H1 (cell line): ENCODE measurements at regions not wholly inside any gene's neighbourhood (a gene's known extent, or its start where the extent isn't known, plus 50 kb on each side); places are given as distances from the start of the nearest gene placed in this dataset.

ENCODE experiments used
- CTCF ChIA-PET: fragments of 300-600 bp; sonication (Branson Sonifier 250); formaldehyde crosslinking; loops from one replicate; lab custom pipeline; 2021; ENCODE audit not compliant: partially characterized antibody; lab: Charles Lee
- POLR2A ChIA-PET: fragments of 300-600 bp; sonication (Branson Sonifier 250); formaldehyde crosslinking; loops from one replicate; lab custom pipeline; 2021; ENCODE audit warnings: inconsistent platforms; ENCODE audit not compliant: partially characterized antibody; lab: Charles Lee
- DNase-seq, 2 experiments: peaks; one replicate each; pipeline versions ENCODE4 v3.0.0 to v3.0.0-alpha.2; 2010 to 2022; ENCODE audit warnings: low spot score in 2 of 2, low read depth in 1 of 2, mixed read lengths in 1 of 2
- FAIRE-seq: peaks from 2 replicates; lab custom pipeline; 2011; peaks lifted over from hg19 to GRCh38; lab: Jason Lieb, UNC
- H2AFZ ChIP-seq: 2 replicates; pipeline ENCODE4 v1.8.1; 2012; ENCODE audit warnings: low read length, inconsistent platforms
- H2AK5ac ChIP-seq: 2 replicates; pipeline ENCODE4 v1.6.1; 2013; ENCODE audit warnings: low read depth, low read length
- H2BK120ac ChIP-seq: replicated peaks from 2 replicates; pipeline ENCODE3; 2013; ENCODE audit warnings: low read depth, low read length, inconsistent platforms
- H2BK12ac ChIP-seq: 2 replicates; pipeline ENCODE4 v1.6.1; 2013; ENCODE audit warnings: low read depth, low read length
- H2BK15ac ChIP-seq: 2 replicates; pipeline ENCODE4 v1.6.1; 2013; ENCODE audit warnings: low read length
- H2BK20ac ChIP-seq: 2 replicates; pipeline ENCODE4 v1.6.1; 2013; ENCODE audit warnings: low read length
- H2BK5ac ChIP-seq: 2 replicates; pipeline ENCODE4 v1.6.1; 2013; ENCODE audit warnings: low read depth, low read length
- H3K14ac ChIP-seq: 2 replicates; pipeline ENCODE4 v1.6.1; 2013; ENCODE audit warnings: inconsistent platforms; ENCODE audit not compliant: insufficient read length
- H3K18ac ChIP-seq: 2 replicates; pipeline ENCODE4 v1.6.1; 2013; ENCODE audit warnings: low read length; ENCODE audit errors: extremely low read depth
- H3K23ac ChIP-seq: 2 replicates; pipeline ENCODE4 v1.6.1; 2013; ENCODE audit warnings: inconsistent platforms; ENCODE audit not compliant: insufficient read length
- H3K23me2 ChIP-seq: 2 replicates; pipeline ENCODE4 v1.6.1; 2013; ENCODE audit warnings: low read depth, low read length
- H3K27ac ChIP-seq: 2 replicates; pipeline ENCODE4 v1.6.1; 2011; ENCODE audit warnings: low read depth, low read length, inconsistent platforms
- H3K27me3 ChIP-seq, 4 experiments: replicated peaks in 1 of 4; 1 replicate in 1 of 4; 2 replicates in 3 of 4; pipeline versions ENCODE4 v1.6.1 to v1.8.1; 2011 to 2013; ENCODE audit warnings: low read length in 3 of 4, mild to moderate bottlenecking in 3 of 4, inconsistent platforms in 2 of 4, mixed read lengths in 2 of 4, moderate library complexity in 1 of 4; ENCODE audit not compliant: control insufficient read depth in 3 of 4, insufficient read depth in 3 of 4; ENCODE audit errors: extremely low read depth in 1 of 4
- H3K36me3 ChIP-seq, 4 experiments: 2 replicates each; pipeline versions ENCODE4 v1.6.1 to v1.8.1; 2011 to 2013; ENCODE audit warnings: mild to moderate bottlenecking in 4 of 4, low read length in 3 of 4, moderate library complexity in 2 of 4, control low read depth in 1 of 4, inconsistent platforms in 1 of 4; ENCODE audit not compliant: insufficient read depth in 4 of 4, control insufficient read depth in 2 of 4
- H3K4ac ChIP-seq: replicated peaks from 2 replicates; pipeline ENCODE3; 2013; ENCODE audit warnings: low read length, low read depth, mixed read lengths, inconsistent platforms; ENCODE audit not compliant: insufficient read length
- H3K4me1 ChIP-seq, 4 experiments: replicated peaks in 1 of 4; 1 replicate in 1 of 4; 2 replicates in 3 of 4; pipeline versions ENCODE4 v1.6.1 to v1.8.1; 2011 to 2013; ENCODE audit warnings: low read length in 3 of 4, inconsistent platforms in 2 of 4, mixed read lengths in 1 of 4; ENCODE audit not compliant: insufficient read depth in 4 of 4, control insufficient read depth in 3 of 4
- H3K4me2 ChIP-seq, 2 experiments: 2 replicates each; pipeline versions ENCODE4 v1.6.1 to v1.8.1; 2011 to 2013; ENCODE audit warnings: low read depth in 2 of 2, low read length in 2 of 2, control low read depth in 1 of 2, inconsistent platforms in 1 of 2, mild to moderate bottlenecking in 1 of 2; ENCODE audit not compliant: insufficient read depth in 1 of 2
- H3K4me3 ChIP-seq, 4 experiments: fragments of 200-600, 300-600 bp in 1 of 4; sonication (generic), shearing (Covaris generic), sonication (Bioruptor Twin) in 1 of 4; 2 replicates each; pipeline versions ENCODE4 v1.5.1 to v1.8.1; 2011 to 2016; ENCODE audit warnings: low read length in 4 of 4, low read depth in 3 of 4, control low read depth in 2 of 4, inconsistent platforms in 2 of 4, mild to moderate bottlenecking in 2 of 4, mixed read lengths in 1 of 4, moderate library complexity in 1 of 4; ENCODE audit not compliant: insufficient read depth in 2 of 4; ENCODE audit errors: extremely low read depth in 1 of 4
- H3K56ac ChIP-seq: replicated peaks from 2 replicates; pipeline ENCODE3; 2013; ENCODE audit warnings: low read depth, mild to moderate bottlenecking, mixed read lengths, low read length, inconsistent platforms; ENCODE audit not compliant: insufficient read length
- H3K79me1 ChIP-seq: 2 replicates; pipeline ENCODE4 v1.6.1; 2013; ENCODE audit warnings: low read depth, low read length, control low read depth
- H3K79me2 ChIP-seq, 2 experiments: 2 replicates each; pipeline versions ENCODE4 v1.6.1 to v1.8.1; 2012 to 2013; ENCODE audit warnings: low read length in 2 of 2, mild to moderate bottlenecking in 2 of 2, inconsistent platforms in 1 of 2; ENCODE audit not compliant: insufficient read depth in 2 of 2, control insufficient read depth in 1 of 2
- H3K9ac ChIP-seq, 4 experiments: replicated peaks in 1 of 4; 1 replicate in 1 of 4; 2 replicates in 3 of 4; pipeline versions ENCODE4 v1.6.1 to v1.8.1; 2011 to 2013; ENCODE audit warnings: low read depth in 3 of 4, low read length in 3 of 4, control low read depth in 2 of 4, mild to moderate bottlenecking in 2 of 4, moderate library complexity in 2 of 4, inconsistent platforms in 1 of 4; ENCODE audit errors: extremely low read depth in 1 of 4
- H3K9me3 ChIP-seq, 2 experiments: 2 replicates each; pipeline versions ENCODE4 v1.6.1 to v1.8.1; 2012 to 2013; ENCODE audit warnings: mild to moderate bottlenecking in 2 of 2, moderate library complexity in 2 of 2, control low read depth in 1 of 2, inconsistent platforms in 1 of 2, low read depth in 1 of 2, low read length in 1 of 2, mixed read lengths in 1 of 2; ENCODE audit not compliant: insufficient read depth in 2 of 2
- H4K20me1 ChIP-seq, 2 experiments: replicated peaks in 1 of 2; 2 replicates each; pipeline versions ENCODE3 to v1.8.1; 2011 to 2013; ENCODE audit warnings: inconsistent platforms in 2 of 2, low read length in 2 of 2, mild to moderate bottlenecking in 1 of 2; ENCODE audit not compliant: insufficient read depth in 2 of 2, control insufficient read depth in 1 of 2
- H4K5ac ChIP-seq: 2 replicates; pipeline ENCODE4 v1.6.1; 2013; ENCODE audit warnings: low read length, low read depth, mixed read lengths, inconsistent platforms; ENCODE audit not compliant: insufficient read length
- H4K8ac ChIP-seq: 2 replicates; pipeline ENCODE4 v1.8.0; 2013; ENCODE audit warnings: mild to moderate bottlenecking, moderate library complexity, low read length, inconsistent platforms; ENCODE audit not compliant: insufficient read depth; ENCODE audit errors: extremely low read depth
- H4K91ac ChIP-seq: replicated peaks from 2 replicates; pipeline ENCODE3; 2013; ENCODE audit warnings: low read length, mixed read lengths, inconsistent platforms; ENCODE audit not compliant: insufficient read length
- CBX5 ChIP-seq: fragments of 300-800, 300-1000 bp; sonication (generic); IDR thresholded peaks from 2 replicates; pipeline ENCODE4 v1.7.1; 2016; ENCODE audit warnings: antibody characterized with exemption, low read length, low read depth
- EZH2 ChIP-seq: fragments of 200-600 bp; sonication (generic); IDR thresholded peaks from 2 replicates; pipeline ENCODE4 v1.7.1; 2012; ENCODE audit warnings: low read depth, mild to moderate bottlenecking, moderate library complexity, low read length, inconsistent platforms; ENCODE audit not compliant: severe bottlenecking
- GABPA ChIP-seq: IDR thresholded peaks from 2 replicates; pipeline ENCODE4 v1.6.1; 2011; ENCODE audit warnings: mild to moderate bottlenecking, low read length, moderate library complexity, borderline replicate concordance; ENCODE audit not compliant: insufficient read depth
- HDAC6 ChIP-seq: IDR thresholded peaks from one replicate; pipeline ENCODE4 v1.7.1; 2012; ENCODE audit warnings: low read depth, mild to moderate bottlenecking, inconsistent platforms, low read length, moderate library complexity
- KDM4A ChIP-seq: IDR thresholded peaks from one replicate; pipeline ENCODE4 v1.7.1; 2012; ENCODE audit warnings: low read depth, mild to moderate bottlenecking, moderate library complexity, low read length, inconsistent platforms; ENCODE audit not compliant: severe bottlenecking
- KDM5A ChIP-seq: fragments of 200-600 bp; IDR thresholded peaks from 2 replicates; pipeline ENCODE4 v1.7.1; 2012; ENCODE audit warnings: mild to moderate bottlenecking, low read length, inconsistent platforms, mixed read lengths
- NRF1 ChIP-seq: IDR thresholded peaks from 2 replicates; pipeline ENCODE4 v1.6.1; 2011; ENCODE audit warnings: mild to moderate bottlenecking, low read depth, low read length, improper control_type of control experiment
- POU5F1 ChIP-seq: IDR thresholded peaks from 2 replicates; pipeline ENCODE4 v1.6.1; 2011; ENCODE audit warnings: low read depth, mild to moderate bottlenecking, low read length, moderate library complexity
- RBBP5 ChIP-seq: IDR thresholded peaks from 2 replicates; pipeline ENCODE4 v1.7.1; 2012; ENCODE audit warnings: low read depth, mild to moderate bottlenecking, inconsistent platforms, low read length, moderate library complexity, borderline replicate concordance
- RNF2 ChIP-seq: fragments of 200-900, 300-1000 bp; sonication (generic); IDR thresholded peaks from 2 replicates; pipeline ENCODE4 v1.7.1; 2016; ENCODE audit warnings: borderline replicate concordance, low read depth, mild to moderate bottlenecking, antibody characterized with exemption, low read length; ENCODE audit not compliant: poor library complexity, severe bottlenecking; ENCODE audit errors: missing control alignments
- TAF1 ChIP-seq: IDR thresholded peaks from 2 replicates; pipeline ENCODE4 v1.6.1; 2011; ENCODE audit warnings: mild to moderate bottlenecking, low read depth, low read length
- TEAD4 ChIP-seq: IDR thresholded peaks from 2 replicates; pipeline ENCODE4 v1.6.1; 2012; ENCODE audit warnings: low read depth, low read length, inconsistent platforms, mixed read lengths
- WGBS, 2 experiments: shearing (Covaris generic) in 1 of 2; methylation state at CpG; one replicate each; pipeline versions ENCODE4 v1.1.6 to v1.1.7; 2013 to 2015; ENCODE audit warnings: low lambda C conversion rate in 2 of 2, mixed read lengths in 2 of 2, inconsistent platforms in 1 of 2, low coverage in 1 of 2, missing lambda C conversion rate in 1 of 2; ENCODE audit not compliant: insufficient replicate concordance in 2 of 2, insufficient coverage in 1 of 2, insufficient read length in 1 of 2; ENCODE audit errors: extremely low coverage in 1 of 2, missing lambda C conversion rate in 1 of 2; 5-methylcytosine and 5-hydroxymethylcytosine counted together
- TF ChIP-seq, protein P1 (sequence below): IDR thresholded peaks from 2 replicates; pipeline ENCODE4 v1.6.1; 2012; ENCODE audit warnings: inconsistent platforms
- TF ChIP-seq, protein P2 (sequence below): IDR thresholded peaks from 2 replicates; pipeline ENCODE4 v1.6.1; 2012; ENCODE audit warnings: inconsistent platforms

DNA sequence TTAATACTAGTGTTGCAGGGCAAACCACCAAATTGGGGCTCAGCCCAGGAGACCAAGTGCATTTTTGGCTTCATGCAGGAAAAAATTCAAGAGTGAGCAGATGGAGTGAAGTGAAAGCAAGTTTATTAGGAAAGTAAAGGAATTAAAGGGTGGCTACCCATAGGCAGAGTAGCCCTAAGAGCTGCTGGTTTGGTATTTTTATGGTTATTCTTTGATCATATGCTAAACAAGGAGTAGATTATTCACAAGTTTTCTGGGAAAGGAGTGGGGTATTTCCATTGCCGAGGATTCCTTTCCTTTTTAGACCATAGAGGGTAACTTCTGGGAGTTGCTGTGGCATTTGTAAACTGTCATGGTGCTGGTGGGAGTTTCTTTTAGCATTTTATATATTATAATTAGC lies 459.0 kb downstream of the KLF5 start:
- Histone ChIP-seq H3K4me3 (no peak overlapping the region), H3K4me1 (no peaks in the 10 kb centered on the region), H3K4ac (no peak overlapping the region), H3K79me2 (no peaks in the 10 kb centered on the region), H2BK120ac (no peak overlapping the region), H3K79me1 (no peaks in the 10 kb centered on the region), H3K27ac (no peak overlapping the region), H3K14ac (no peak overlapping the region), H4K91ac (no peak overlapping the region), H3K18ac (no peak overlapping the region), H3K23me2 (no peaks in the 10 kb centered on the region), H3K4me2 (no peak overlapping the region), H3K27me3 (no peaks in the 10 kb centered on the region), H3K56ac (no peak overlapping the region), H4K8ac (no peak overlapping the region), H2AFZ (no peak overlapping the region), H2BK20ac (no peak overlapping the region), H3K9me3 (no peaks in the 10 kb centered on the region), H3K36me3 (no peaks in the 10 kb centered on the region), H2BK5ac (no peak overlapping the region), H3K23ac (no peak overlapping the region), H3K9ac (no peak overlapping the region), H2BK15ac (no peak overlapping the region), H4K5ac (no peak overlapping the region), H2AK5ac (no peak overlapping the region), H2BK12ac (no peak overlapping the region), H4K20me1 (no peaks in the 10 kb centered on the region)
- no peak for FAIRE-seq
- ChIA-PET POLR2A (no interaction called here), CTCF (no interaction called here)
- no peak for DNase-seq
- WGBS, 2 experiments, result 80% methylated on average over 1 of the region's 1 CpG; no CpG with 5 or more reads in 1 of the 2 experiments
- TF ChIP-seq NRF1, result no peak
- no peak for TF ChIP-seq TEAD4
- no peak for TF ChIP-seq RBBP5
- no peak for TF ChIP-seq KDM4A
- TF ChIP-seq CBX5, result no peak
- TF ChIP-seq, protein P1, sequence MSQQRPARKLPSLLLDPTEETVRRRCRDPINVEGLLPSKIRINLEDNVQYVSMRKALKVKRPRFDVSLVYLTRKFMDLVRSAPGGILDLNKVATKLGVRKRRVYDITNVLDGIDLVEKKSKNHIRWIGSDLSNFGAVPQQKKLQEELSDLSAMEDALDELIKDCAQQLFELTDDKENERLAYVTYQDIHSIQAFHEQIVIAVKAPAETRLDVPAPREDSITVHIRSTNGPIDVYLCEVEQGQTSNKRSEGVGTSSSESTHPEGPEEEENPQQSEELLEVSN, result no peak
- TF ChIP-seq HDAC6, result no peak
- no peak for TF ChIP-seq POU5F1
- no peak for TF ChIP-seq EZH2
- no peak for TF ChIP-seq RNF2
- TF ChIP-seq, protein P2, sequence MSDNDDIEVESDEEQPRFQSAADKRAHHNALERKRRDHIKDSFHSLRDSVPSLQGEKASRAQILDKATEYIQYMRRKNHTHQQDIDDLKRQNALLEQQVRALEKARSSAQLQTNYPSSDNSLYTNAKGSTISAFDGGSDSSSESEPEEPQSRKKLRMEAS, result no peak
- TF ChIP-seq TAF1, result no peak
- no peak for TF ChIP-seq KDM5A
- no peak for TF ChIP-seq GABPA
